OCI-LY7 (cell line): ENCODE measurements at regions not wholly inside any gene's neighbourhood (a gene's known extent, or its start where the extent isn't known, plus 50 kb on each side); places are given as distances from the start of the nearest gene placed in this dataset.

ENCODE experiments used
- EZH2phosphoT487 ChIP-seq: fragments of 200-600 bp; sonication (generic); IDR thresholded peaks from 2 replicates; pipeline ENCODE4 v1.6.1; 2018; ENCODE audit warnings: low read depth, borderline replicate concordance, mild to moderate bottlenecking, mixed run types, antibody characterized with exemption, low read length, moderate library complexity, mixed read lengths
- TF ChIP-seq, protein P1 (sequence below): fragments of 200-600 bp; sonication (generic); conservative IDR thresholded peaks from 2 replicates; pipeline ENCODE4 v1.5.1; 2014; ENCODE audit warnings: mild to moderate bottlenecking, antibody characterized with exemption, low read length, moderate library complexity, mixed read lengths

GRCh38 chr5:74132485-74132884 lies 506.5 kb downstream of the ARHGEF28 start:
- TF ChIP-seq, protein P1, sequence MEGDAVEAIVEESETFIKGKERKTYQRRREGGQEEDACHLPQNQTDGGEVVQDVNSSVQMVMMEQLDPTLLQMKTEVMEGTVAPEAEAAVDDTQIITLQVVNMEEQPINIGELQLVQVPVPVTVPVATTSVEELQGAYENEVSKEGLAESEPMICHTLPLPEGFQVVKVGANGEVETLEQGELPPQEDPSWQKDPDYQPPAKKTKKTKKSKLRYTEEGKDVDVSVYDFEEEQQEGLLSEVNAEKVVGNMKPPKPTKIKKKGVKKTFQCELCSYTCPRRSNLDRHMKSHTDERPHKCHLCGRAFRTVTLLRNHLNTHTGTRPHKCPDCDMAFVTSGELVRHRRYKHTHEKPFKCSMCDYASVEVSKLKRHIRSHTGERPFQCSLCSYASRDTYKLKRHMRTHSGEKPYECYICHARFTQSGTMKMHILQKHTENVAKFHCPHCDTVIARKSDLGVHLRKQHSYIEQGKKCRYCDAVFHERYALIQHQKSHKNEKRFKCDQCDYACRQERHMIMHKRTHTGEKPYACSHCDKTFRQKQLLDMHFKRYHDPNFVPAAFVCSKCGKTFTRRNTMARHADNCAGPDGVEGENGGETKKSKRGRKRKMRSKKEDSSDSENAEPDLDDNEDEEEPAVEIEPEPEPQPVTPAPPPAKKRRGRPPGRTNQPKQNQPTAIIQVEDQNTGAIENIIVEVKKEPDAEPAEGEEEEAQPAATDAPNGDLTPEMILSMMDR: no peak
- no peak for TF ChIP-seq EZH2phosphoT487
